Activated CD8-positive, alpha-beta memory T cell treated with anti-CD3 and anti-CD28 coated beads, Interleukin-2, amount 10 ng/mL, durations not matched to agents 7 days and 5 days (primary cell): ENCODE measurements at regions not wholly inside any gene's neighbourhood (a gene's known extent, or its start where the extent isn't known, plus 50 kb on each side); places are given as distances from the start of the nearest gene placed in this dataset.

Experiments used
- ATAC-seq: fragments of 150-1000 bp; cut with Tn5 transposase; one replicate; pipeline ENCODE4 v1.10.0; 2021; ENCODE audit warnings: moderate library complexity
- CTCF ChIA-PET: fragments of 350-600 bp; sonication (Branson Sonifier 250); formaldehyde crosslinking; loops from one replicate; lab custom pipeline; 2021; ENCODE audit warnings: antibody characterized with exemption; lab: Charles Lee
- DNase-seq: peaks from one replicate; pipeline ENCODE4 v3.0.0-alpha.2; 2020
- H3K27ac Mint-ChIP-seq: one replicate; pipeline ENCODE4 v1.8.0; 2021; ENCODE audit warnings: mild to moderate bottlenecking, mixed read lengths
- H3K27me3 Mint-ChIP-seq: one replicate; pipeline ENCODE4 v1.8.0; 2021; ENCODE audit warnings: mixed read lengths
- H3K36me3 Mint-ChIP-seq: one replicate; pipeline ENCODE4 v1.8.0; 2021; ENCODE audit warnings: mild to moderate bottlenecking, mixed read lengths
- H3K4me1 Mint-ChIP-seq: one replicate; pipeline ENCODE4 v1.8.0; 2021; ENCODE audit warnings: mixed read lengths
- H3K4me3 Mint-ChIP-seq: one replicate; pipeline ENCODE4 v1.8.0; 2021; ENCODE audit warnings: mild to moderate bottlenecking, moderate library complexity, mixed read lengths
- H3K9me3 Mint-ChIP-seq: one replicate; pipeline ENCODE4 v1.8.0; 2022; ENCODE audit warnings: low read depth, mixed read lengths

DNA sequence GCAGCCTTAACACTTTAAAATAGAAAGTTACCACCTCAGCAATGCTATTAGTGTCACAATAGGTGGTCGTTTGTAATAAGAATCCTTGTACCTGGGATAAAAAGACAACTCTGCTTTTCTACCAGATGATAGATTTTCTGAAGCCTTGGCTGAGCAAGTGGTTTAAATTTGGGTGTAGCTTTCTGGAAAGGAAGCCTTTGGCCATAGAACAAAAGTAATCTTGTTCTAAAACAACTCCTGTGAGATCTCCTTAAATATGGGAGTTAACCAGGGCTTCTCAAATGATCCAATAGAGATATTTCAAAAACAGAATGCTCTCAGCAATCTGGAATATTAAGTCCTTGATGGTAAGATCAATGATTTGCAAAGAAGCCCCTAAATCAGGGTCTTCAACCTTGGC, 261.6 kb downstream of the ZNF516 start:
- DNase-seq (no peak), ATAC-seq (no peak)
- CTCF ChIA-PET = no interaction called here
- Mint-ChIP-seq H3K36me3 (no peaks in the 10 kb centered on the region), H3K27me3 (no peaks in the 10 kb centered on the region), H3K4me3 (no peak overlapping the region), H3K27ac (no peak overlapping the region), H3K9me3 (no peaks in the 10 kb centered on the region), H3K4me1 (no peaks in the 10 kb centered on the region)

DNA sequence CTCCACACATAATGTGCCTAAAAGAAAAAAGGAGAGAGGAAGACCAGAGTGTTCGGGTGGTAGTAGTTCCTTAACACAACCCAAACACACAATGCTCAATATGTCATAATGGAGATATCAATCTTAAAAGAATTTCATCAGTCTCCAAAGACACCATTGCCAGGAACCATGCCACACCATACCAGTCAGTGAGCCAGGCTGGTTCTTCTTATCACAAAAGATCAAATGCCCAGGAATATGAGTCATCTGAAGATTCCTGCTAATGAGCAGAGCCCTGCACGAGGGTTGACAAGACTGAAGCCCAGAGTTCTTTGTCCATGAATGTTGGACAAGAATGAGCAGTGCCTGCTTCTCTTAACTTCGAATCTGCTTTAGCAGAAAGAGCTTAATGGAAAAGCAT, 262.3 kb downstream of the ZNF516 start:
- no peak for DNase-seq
- no peak overlapping the region for H3K4me3 Mint-ChIP-seq
- CTCF ChIA-PET = no interaction called here

DNA sequence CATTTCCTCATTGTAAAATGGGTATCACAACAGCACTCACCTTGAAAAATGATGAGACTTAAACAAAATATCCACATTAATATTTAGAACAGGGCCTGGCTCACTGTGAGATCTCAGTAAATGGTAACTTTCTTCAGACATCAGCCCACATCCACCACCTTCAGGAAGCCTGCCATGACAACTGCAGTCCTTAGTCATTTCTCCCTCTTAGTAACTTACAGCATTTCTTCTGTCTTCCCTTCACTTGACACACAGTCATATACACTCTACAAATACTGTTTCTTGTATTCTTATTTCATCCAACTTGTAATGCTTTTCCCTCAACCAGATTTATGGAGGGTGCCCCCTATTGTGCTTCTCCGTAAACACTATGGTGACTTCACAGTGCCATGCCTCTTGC, 263.0 kb downstream of the ZNF516 start:
- no peaks in the 10 kb centered on the region for H3K4me1 Mint-ChIP-seq
- DNase-seq = no peak
- no peak overlapping the region for H3K4me3 Mint-ChIP-seq
- H3K9me3 Mint-ChIP-seq = no peaks in the 10 kb centered on the region
- H3K27ac Mint-ChIP-seq = no peak overlapping the region
- H3K36me3 Mint-ChIP-seq = no peaks in the 10 kb centered on the region
- CTCF ChIA-PET = no interaction called here
- no peak for ATAC-seq
- H3K27me3 Mint-ChIP-seq = no peaks in the 10 kb centered on the region

More for the DNA sequence above, 262.3 kb downstream of the ZNF516 start:
- no peaks in the 10 kb centered on the region for H3K27me3 Mint-ChIP-seq
- H3K36me3 Mint-ChIP-seq = no peaks in the 10 kb centered on the region
- no peaks in the 10 kb centered on the region for H3K4me1 Mint-ChIP-seq
- no peaks in the 10 kb centered on the region for H3K9me3 Mint-ChIP-seq
- H3K27ac Mint-ChIP-seq = no peak overlapping the region
- ATAC-seq = no peak

DNA sequence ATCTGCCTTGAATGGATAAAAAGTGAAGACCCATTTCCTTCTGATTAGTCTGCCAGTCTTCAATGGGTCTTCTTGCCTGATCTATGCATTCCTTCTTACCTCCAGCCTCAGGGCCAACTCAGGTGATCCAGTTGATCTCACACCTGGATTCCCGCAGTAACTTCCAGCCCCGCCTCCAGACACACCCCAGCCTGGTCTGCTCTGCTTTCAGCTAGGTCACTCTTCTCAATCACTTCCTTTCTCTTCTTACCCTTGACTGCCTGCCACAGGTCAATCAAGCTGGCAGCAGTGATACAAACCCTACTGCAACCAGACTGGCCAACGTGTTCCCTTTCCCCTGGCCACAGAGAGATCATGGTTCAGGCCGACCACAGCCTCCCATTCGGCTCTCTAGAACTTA, 263.6 kb downstream of the ZNF516 start:
- H3K4me1 Mint-ChIP-seq = no peaks in the 10 kb centered on the region
- DNase-seq = no peak
- CTCF ChIA-PET = no interaction called here
- ATAC-seq = no peak
- H3K27ac Mint-ChIP-seq = no peak overlapping the region
- no peak overlapping the region for H3K4me3 Mint-ChIP-seq
- no peaks in the 10 kb centered on the region for H3K9me3 Mint-ChIP-seq
- H3K36me3 Mint-ChIP-seq = no peaks in the 10 kb centered on the region
- H3K27me3 Mint-ChIP-seq = no peaks in the 10 kb centered on the region

DNA sequence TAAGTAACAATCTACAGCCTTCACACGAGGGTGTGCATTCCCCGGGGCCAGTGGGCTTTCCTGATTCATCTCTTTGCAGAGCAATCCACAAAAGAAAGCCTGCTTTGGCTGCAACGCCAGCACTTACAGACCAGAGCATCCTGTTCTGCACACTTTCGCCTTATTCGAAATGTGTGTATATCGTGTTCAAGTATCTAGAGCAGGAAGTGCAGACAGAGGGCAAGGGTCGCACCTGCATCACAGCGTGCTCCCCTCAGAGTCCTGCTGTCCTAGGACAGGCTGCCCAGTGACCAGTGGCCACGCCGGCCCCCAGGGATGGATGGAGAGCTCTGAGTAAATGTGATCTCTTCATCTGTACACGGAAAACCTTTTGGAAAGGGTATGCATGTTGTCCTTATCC, 264.3 kb downstream of the ZNF516 start:
- no peak overlapping the region for H3K27ac Mint-ChIP-seq
- no peak overlapping the region for H3K4me3 Mint-ChIP-seq
- CTCF ChIA-PET = no interaction called here
- no peaks in the 10 kb centered on the region for H3K4me1 Mint-ChIP-seq
- DNase-seq = no peak
- ATAC-seq = no peak
- H3K27me3 Mint-ChIP-seq = no peaks in the 10 kb centered on the region
- H3K9me3 Mint-ChIP-seq = no peaks in the 10 kb centered on the region
- no peaks in the 10 kb centered on the region for H3K36me3 Mint-ChIP-seq

DNA sequence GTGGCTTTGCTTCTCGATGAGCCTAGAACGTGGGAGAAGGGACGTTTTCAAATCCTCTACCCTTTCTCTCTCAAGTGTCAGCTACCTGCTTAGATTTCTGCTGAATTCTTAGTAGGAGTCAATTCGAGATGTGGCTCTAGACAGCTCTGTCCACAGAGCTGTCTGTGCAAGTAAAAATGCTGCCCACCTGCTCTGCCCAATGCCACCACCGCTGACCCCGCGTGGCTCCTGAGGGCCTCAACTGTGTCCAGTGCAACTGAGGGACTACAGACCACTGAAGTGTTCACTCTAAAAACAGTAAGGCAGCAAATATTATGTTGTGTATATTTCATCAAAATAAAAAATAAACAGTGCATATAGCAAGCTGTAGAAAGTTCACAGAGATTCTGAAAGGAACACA, 266.3 kb downstream of the ZNF516 start:
- no peak overlapping the region for H3K4me3 Mint-ChIP-seq
- H3K36me3 Mint-ChIP-seq = no peaks in the 10 kb centered on the region
- CTCF ChIA-PET = no interaction called here
- H3K27ac Mint-ChIP-seq = no peak overlapping the region
- DNase-seq = no peak
- no peak for ATAC-seq
- no peaks in the 10 kb centered on the region for H3K27me3 Mint-ChIP-seq
- H3K4me1 Mint-ChIP-seq = no peaks in the 10 kb centered on the region
- no peaks in the 10 kb centered on the region for H3K9me3 Mint-ChIP-seq

DNA sequence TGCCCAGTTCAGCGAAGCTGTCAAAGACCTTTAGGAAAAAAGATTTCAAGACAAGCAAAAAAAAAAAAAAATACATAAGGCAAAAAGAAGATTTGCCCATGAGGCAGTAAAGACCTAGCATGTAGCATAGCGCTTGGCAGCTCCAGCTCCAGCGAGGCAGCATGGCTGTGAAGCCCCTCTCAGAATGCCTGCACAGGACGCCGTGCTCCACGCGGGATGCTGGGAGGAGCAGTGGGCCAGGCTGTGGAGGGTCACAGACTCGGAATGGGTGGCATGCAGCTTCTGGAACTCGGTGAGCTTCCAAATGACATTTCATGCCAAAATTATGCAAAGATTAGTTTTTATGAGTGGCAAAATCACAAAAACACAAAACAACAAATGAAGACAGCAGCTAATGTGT, 267.3 kb downstream of the ZNF516 start:
- ATAC-seq (no peak), DNase-seq (no peak)
- CTCF ChIA-PET = no interaction called here
- Mint-ChIP-seq H3K9me3 (no peaks in the 10 kb centered on the region), H3K27me3 (no peaks in the 10 kb centered on the region), H3K4me3 (no peak overlapping the region), H3K27ac (no peak overlapping the region), H3K36me3 (no peaks in the 10 kb centered on the region), H3K4me1 (no peaks in the 10 kb centered on the region)

DNA sequence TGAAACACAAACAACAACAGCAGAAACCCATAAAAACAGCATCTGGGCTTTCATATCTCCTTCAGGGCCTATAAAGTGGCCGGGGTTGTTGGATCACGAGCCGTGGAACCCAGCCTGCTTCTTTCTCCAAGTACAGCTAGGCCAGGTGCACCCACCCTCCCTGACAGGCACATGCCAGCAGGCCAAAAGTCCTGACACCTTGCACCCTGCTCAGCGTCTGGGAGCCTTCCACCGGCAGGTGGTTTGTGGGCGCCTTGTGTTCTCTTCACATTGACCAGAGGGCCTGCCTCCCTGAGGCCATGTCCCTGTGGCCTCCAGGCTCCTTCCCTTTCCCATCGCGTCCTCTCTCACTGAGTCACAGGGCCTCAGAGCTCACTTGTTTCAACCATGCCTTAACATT, 271.6 kb downstream of the ZNF516 start:
- Mint-ChIP-seq H3K27me3 (no peaks in the 10 kb centered on the region), H3K4me3 (no peak overlapping the region), H3K9me3 (no peaks in the 10 kb centered on the region), H3K4me1 (no peaks in the 10 kb centered on the region), H3K27ac (no peak overlapping the region), H3K36me3 (no peaks in the 10 kb centered on the region)
- CTCF ChIA-PET = no interaction called here
- no peak for ATAC-seq
- no peak for DNase-seq

DNA sequence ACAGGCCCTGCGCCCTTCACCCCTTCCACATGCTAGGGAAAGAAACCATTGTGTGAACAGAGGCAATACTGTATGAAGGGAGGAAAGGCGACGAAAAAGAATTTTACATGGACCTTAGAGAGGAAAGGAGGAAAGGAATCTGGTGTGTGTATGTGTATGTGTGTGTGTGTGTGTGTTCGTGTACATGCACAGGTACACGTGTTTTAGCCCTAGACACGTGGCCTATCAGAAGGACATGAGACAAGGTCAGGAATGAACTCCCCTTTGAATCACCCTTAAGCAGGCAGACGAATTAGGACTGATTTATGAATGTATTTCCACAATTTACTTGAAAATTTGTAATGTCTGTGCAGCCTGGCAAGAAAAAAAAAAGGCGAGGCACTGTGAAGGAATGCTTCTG, 276.0 kb downstream of the ZNF516 start:
- Mint-ChIP-seq H3K4me1 (no peaks in the 10 kb centered on the region), H3K4me3 (no peak overlapping the region), H3K27me3 (no peaks in the 10 kb centered on the region), H3K9me3 (peaks cover 2% of the 10 kb centered on the region), H3K36me3 (no peaks in the 10 kb centered on the region), H3K27ac (no peak overlapping the region)
- no peak for DNase-seq
- CTCF ChIA-PET = no interaction called here
- ATAC-seq = no peak

DNA sequence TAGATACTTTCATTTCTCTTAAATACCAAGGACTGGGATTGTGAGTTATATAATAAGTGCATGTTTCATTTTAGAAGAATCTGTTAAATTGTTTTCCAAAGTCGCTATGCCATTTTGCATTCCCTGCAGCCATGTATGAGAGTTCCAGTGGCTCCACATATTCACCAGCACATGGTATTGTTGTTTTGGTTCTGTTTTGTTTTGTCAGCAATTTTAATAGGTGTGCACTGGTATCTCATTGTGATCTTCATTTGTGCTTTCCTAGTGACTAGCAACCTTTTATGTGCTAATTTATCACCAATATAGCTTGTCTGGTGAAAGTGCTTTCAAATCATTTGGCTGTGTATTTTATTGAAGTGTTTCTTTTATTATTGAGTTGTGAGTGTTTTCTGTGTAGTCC, 278.9 kb downstream of the ZNF516 start:
- no peak overlapping the region for H3K4me3 Mint-ChIP-seq

DNA sequence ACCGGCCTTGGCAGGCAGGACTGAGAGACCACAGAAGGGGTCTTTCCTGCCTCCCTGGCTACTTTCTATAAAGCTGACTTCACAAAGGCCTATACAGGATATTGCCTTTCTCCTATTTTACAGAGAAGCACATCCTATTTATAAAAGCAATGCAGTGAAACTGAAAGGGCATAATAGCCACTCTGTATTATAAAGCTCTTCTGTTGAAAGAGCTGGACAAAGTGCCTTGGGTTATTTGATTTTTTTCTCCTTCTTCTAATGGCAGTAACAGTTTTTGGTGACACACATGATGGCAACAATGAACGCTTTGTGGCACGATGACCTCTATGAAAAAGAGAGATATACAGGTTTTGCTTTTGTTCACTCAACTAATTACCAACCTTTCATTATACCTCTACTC, 281.1 kb downstream of the ZNF516 start:
- no peak for ATAC-seq
- no peaks in the 10 kb centered on the region for H3K36me3 Mint-ChIP-seq
- H3K9me3 Mint-ChIP-seq = peaks cover 2% of the 10 kb centered on the region
- no peak for DNase-seq
- CTCF ChIA-PET = no interaction called here
- H3K27ac Mint-ChIP-seq = no peak overlapping the region
- H3K4me1 Mint-ChIP-seq = no peaks in the 10 kb centered on the region
- H3K4me3 Mint-ChIP-seq = no peak overlapping the region
- no peaks in the 10 kb centered on the region for H3K27me3 Mint-ChIP-seq

More for the DNA sequence above, 278.9 kb downstream of the ZNF516 start:
- H3K36me3 Mint-ChIP-seq = no peaks in the 10 kb centered on the region
- ATAC-seq (no peak), DNase-seq (no peak)
- H3K4me1 Mint-ChIP-seq = no peaks in the 10 kb centered on the region
- H3K27me3 Mint-ChIP-seq = no peaks in the 10 kb centered on the region
- H3K9me3 Mint-ChIP-seq = peaks cover 2% of the 10 kb centered on the region
- CTCF ChIA-PET = no interaction called here
- no peak overlapping the region for H3K27ac Mint-ChIP-seq

DNA sequence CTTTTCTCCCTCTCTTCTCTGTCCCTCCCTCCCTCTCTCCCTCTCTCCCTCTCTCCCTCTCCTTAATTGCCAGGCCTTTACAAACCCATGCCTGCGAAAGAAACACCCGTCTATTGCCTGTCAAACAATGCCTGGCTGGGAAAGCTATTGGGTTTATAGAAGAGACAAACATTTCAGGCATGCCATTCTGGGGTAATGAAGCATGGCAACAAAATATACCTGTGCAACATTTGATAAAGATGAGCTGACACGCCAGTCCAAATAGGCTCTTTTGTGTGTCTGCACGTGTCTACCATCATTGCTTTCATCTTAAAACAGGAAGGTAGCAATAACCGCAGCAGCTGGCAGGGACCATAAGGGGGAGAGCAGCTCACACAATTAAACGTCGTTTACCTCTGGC, 282.1 kb downstream of the ZNF516 start:
- Mint-ChIP-seq H3K36me3 (no peaks in the 10 kb centered on the region), H3K9me3 (peaks cover 2% of the 10 kb centered on the region), H3K4me3 (no peak overlapping the region), H3K27me3 (no peaks in the 10 kb centered on the region), H3K4me1 (no peaks in the 10 kb centered on the region), H3K27ac (no peak overlapping the region)
- CTCF ChIA-PET = no interaction called here
- ATAC-seq (no peak), DNase-seq (no peak)

DNA sequence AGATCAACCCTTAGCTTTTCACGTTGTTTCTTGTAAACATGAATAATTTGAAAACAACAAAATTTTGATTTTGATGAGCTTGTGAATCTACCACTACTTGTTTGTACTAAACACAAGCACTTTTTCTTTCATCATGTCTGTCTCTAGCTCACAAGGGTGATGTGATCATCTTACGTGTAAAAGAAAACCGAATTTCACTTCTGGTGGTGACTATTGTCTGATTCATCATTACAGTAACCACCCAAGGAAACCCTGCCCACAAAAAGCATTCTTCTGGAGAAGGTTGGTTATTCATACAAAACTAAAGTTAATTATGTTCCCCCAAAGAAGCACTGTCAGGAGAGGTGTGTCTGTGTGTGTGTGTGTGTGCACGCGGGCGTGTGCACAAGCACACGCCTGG, 285.4 kb downstream of the ZNF516 start:
- Mint-ChIP-seq H3K27ac (no peak overlapping the region), H3K27me3 (no peaks in the 10 kb centered on the region), H3K4me3 (no peak overlapping the region), H3K4me1 (no peaks in the 10 kb centered on the region), H3K36me3 (no peaks in the 10 kb centered on the region), H3K9me3 (peaks cover 2% of the 10 kb centered on the region)
- DNase-seq = no peak
- CTCF ChIA-PET = no interaction called here
- ATAC-seq = no peak

DNA sequence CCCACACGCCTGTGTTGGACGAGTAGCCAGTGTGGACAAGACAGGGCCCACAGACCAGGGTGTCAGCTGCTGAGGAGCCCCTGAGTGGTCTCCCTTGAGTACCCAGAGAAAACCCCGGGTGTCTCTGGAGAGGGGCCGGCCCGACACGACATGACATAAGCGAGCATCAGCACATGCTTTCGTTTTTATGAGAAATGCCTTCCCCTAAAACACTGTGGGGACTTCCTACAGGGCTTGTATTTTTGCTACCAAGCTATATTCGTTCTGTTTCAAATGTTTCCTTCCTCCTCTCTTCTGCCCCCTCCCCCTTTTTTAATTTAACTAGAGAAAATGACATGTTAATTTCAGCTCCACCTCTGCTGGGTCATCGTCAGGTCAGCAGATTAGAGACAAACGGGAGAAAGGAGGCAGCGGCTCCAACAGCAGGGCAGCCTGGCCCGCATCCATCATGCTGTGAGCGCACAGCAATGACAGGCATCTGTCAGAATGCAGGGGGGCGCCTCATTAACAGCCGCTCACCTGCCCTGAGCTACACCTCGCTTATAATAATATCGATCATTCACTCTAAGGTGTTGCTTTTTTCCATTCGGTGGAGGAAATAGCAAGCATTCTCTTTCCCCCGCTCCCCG, 286.2 kb downstream of the ZNF516 start:
- H3K4me3 Mint-ChIP-seq = no peak overlapping the region
- no peaks in the 10 kb centered on the region for H3K4me1 Mint-ChIP-seq
- H3K9me3 Mint-ChIP-seq = peaks cover 4% of the 10 kb centered on the region
- H3K27ac Mint-ChIP-seq = no peak overlapping the region
- DNase-seq = no peak
- H3K27me3 Mint-ChIP-seq = no peaks in the 10 kb centered on the region
- CTCF ChIA-PET = no interaction called here
- ATAC-seq = no peak
- no peaks in the 10 kb centered on the region for H3K36me3 Mint-ChIP-seq

DNA sequence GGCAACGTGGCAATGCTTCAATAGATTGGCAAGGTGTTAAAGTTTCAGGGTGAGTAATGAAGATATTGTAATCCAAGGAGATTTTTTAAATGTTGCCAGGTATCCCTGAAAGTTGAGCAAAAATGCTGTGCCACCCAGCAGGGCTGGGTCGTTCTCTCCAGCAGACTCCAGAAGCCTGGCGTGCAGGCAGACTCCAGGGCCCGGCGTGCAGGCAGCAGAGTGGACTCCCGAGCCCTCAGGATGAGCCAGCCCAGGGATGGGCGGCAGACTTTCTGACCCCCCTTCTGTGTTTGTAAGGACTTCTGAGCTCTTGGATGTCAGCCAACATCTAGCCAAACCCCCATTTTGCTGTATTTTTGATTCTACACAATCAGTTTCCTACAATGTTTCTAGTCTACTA, 289.1 kb downstream of the ZNF516 start:
- H3K4me3 Mint-ChIP-seq = no peak overlapping the region
- CTCF ChIA-PET = no interaction called here
- peaks cover 4% of the 10 kb centered on the region for H3K9me3 Mint-ChIP-seq
- no peaks in the 10 kb centered on the region for H3K36me3 Mint-ChIP-seq
- DNase-seq (no peak), ATAC-seq (no peak)
- H3K27me3 Mint-ChIP-seq = no peaks in the 10 kb centered on the region
- no peak overlapping the region for H3K27ac Mint-ChIP-seq
- no peaks in the 10 kb centered on the region for H3K4me1 Mint-ChIP-seq
